ENCODE measurements at regions not wholly inside any gene's neighbourhood (a gene's known extent, or its start where the extent isn't known, plus 50 kb on each side); places are given as distances from the start of the nearest gene placed in this dataset.

DNA sequence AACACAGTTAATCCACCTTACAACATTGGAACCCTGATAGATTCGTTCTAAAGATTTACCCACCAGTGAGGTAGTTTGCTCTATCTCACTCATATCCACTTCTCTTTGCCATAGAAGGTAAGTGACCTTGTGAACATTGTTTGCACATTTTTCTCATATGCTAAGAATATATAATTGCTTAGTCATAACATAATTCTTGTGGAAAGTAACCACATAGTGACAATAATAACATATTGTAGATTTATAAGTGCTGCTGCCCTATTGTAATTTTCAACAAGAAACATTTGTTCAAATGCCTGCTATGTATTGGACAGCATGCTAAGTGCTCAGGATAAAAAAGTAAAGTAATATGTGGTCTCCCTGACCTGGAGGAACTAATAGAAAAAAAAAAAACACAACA is 554.2 kb upstream of the KCNMB2 start:
- DNase-seq (ENCODE audit: low read depth) = no peak
- no peak overlapping the region for H3K4me3 ChIP-seq (ENCODE audit: low read depth, low read length)
- TF ChIP-seq MYC (IDR thresholded peaks at IDR 0.05; ENCODE audit: low read depth, low read length) (no peak), POLR2A (IDR thresholded peaks at IDR 0.05; ENCODE audit: extremely low read depth, insufficient read length) (no peak)
- TF ChIP-seq, protein P1, sequence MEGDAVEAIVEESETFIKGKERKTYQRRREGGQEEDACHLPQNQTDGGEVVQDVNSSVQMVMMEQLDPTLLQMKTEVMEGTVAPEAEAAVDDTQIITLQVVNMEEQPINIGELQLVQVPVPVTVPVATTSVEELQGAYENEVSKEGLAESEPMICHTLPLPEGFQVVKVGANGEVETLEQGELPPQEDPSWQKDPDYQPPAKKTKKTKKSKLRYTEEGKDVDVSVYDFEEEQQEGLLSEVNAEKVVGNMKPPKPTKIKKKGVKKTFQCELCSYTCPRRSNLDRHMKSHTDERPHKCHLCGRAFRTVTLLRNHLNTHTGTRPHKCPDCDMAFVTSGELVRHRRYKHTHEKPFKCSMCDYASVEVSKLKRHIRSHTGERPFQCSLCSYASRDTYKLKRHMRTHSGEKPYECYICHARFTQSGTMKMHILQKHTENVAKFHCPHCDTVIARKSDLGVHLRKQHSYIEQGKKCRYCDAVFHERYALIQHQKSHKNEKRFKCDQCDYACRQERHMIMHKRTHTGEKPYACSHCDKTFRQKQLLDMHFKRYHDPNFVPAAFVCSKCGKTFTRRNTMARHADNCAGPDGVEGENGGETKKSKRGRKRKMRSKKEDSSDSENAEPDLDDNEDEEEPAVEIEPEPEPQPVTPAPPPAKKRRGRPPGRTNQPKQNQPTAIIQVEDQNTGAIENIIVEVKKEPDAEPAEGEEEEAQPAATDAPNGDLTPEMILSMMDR (IDR thresholded peaks at IDR 0.05; ENCODE audit: low read depth, low read length) = no peak
- TF ChIP-seq, protein P2, sequence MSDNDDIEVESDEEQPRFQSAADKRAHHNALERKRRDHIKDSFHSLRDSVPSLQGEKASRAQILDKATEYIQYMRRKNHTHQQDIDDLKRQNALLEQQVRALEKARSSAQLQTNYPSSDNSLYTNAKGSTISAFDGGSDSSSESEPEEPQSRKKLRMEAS (IDR thresholded peaks at IDR 0.05; ENCODE audit: low read depth, low read length) = no peak

DNA sequence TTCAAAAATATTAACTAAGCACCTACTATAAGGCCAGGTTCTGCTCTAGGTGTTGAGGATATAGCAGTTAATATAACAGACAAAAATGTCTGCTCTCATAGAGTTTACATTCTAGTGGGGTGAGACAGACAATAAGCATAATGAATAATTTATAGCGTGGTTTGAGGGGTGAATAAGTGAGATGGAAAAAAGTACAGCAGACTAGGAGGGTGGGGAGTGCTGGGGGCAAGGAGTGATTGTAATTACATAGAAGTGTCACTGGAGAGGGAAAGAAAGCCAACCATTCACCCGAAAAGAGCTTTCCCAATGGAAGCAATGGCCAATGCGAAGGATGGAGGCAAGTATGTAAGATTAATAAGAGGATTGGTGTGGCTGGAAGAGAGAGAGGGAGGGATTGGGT is 552.9 kb upstream of the KCNMB2 start:
- H3K4me3 ChIP-seq (ENCODE audit: low read depth, low read length) = no peak overlapping the region
- no peak for DNase-seq (ENCODE audit: low read depth)
- TF ChIP-seq POLR2A (IDR thresholded peaks at IDR 0.05; ENCODE audit: extremely low read depth, insufficient read length) (no peak), MYC (IDR thresholded peaks at IDR 0.05; ENCODE audit: low read depth, low read length) (no peak)
- TF ChIP-seq, protein P2 (IDR thresholded peaks at IDR 0.05; ENCODE audit: low read depth, low read length) = no peak
- TF ChIP-seq, protein P1 (IDR thresholded peaks at IDR 0.05; ENCODE audit: low read depth, low read length) = no peak

DNA sequence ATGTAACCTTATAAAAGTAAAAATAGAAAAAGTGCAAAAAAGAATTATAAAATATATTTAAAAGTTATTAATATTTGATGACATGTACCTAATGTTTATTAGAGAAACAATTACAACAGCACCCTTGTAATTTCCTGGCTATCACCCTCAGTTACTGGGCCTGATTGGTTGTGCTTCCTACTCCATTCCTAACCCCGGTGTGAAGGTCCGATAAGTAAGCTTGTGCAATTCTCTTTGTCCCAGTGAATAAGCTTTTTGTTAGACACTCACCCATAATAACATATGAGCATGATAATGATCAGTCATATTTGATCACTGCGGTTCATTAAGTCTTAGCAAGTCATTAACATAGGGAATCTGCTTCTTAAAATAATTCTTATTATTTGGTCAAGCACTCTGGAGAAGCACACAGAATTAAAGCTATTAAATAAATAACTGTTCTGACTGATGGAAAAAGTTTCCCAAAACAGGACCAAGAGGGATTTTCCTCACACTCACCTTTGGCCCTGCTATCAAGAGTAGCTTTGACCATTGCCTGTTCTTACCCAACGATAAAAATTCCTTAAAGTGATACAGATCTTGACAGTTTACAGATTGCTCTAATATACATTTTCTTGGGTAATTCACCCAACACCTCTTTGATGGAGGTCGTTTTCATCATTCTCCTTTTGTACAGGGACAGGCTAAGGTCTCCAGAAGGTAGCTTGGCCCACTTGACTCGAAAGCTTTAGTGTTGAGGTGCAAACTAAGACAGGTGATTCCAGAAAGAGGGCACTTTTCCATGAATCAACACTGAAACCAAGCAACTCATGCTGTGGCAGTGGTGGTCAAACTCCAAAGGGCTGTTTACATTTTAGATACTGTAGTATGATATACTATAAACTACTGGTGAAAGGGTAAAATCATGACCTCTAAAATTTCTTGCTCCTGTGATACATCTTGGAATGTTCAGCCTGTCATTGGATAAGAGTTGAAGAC is 543.0 kb upstream of the KCNMB2 start:
- H3K4me3 ChIP-seq (ENCODE audit: low read depth, low read length) = no peak overlapping the region
- TF ChIP-seq, protein P2 (IDR thresholded peaks at IDR 0.05; ENCODE audit: low read depth, low read length) = no peak
- TF ChIP-seq, protein P1 (IDR thresholded peaks at IDR 0.05; ENCODE audit: low read depth, low read length) = no peak
- TF ChIP-seq MYC (IDR thresholded peaks at IDR 0.05; ENCODE audit: low read depth, low read length) (no peak), POLR2A (IDR thresholded peaks at IDR 0.05; ENCODE audit: extremely low read depth, insufficient read length) (no peak)
- no peak for DNase-seq (ENCODE audit: low read depth)

DNA sequence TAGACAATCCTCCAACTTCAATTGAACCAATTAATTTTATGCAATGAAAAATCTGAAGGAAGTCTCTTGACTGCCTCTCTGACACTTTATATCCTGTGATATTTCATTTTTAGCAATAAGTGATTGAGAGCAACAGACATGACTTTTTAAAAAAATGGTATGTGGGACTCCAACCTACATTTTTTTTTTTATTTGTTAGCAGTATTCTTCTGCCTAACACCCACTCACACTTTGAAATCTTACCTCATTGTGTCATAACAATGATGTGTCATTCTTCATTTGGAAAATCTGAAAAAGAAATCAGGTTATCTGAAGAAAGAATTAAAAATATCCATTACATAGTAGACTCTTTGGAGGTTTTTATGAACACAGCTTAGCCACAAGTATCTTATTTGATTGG is 541.3 kb upstream of the KCNMB2 start:
- TF ChIP-seq POLR2A (IDR thresholded peaks at IDR 0.05; ENCODE audit: extremely low read depth, insufficient read length) = no peak
- TF ChIP-seq, protein P1 (IDR thresholded peaks at IDR 0.05; ENCODE audit: low read depth, low read length) = no peak
- no peak for TF ChIP-seq MYC (IDR thresholded peaks at IDR 0.05; ENCODE audit: low read depth, low read length)
- TF ChIP-seq, protein P2 (IDR thresholded peaks at IDR 0.05; ENCODE audit: low read depth, low read length) = no peak
- DNase-seq (ENCODE audit: low read depth) = no peak
- H3K4me3 ChIP-seq (ENCODE audit: low read depth, low read length) = no peak overlapping the region

DNA sequence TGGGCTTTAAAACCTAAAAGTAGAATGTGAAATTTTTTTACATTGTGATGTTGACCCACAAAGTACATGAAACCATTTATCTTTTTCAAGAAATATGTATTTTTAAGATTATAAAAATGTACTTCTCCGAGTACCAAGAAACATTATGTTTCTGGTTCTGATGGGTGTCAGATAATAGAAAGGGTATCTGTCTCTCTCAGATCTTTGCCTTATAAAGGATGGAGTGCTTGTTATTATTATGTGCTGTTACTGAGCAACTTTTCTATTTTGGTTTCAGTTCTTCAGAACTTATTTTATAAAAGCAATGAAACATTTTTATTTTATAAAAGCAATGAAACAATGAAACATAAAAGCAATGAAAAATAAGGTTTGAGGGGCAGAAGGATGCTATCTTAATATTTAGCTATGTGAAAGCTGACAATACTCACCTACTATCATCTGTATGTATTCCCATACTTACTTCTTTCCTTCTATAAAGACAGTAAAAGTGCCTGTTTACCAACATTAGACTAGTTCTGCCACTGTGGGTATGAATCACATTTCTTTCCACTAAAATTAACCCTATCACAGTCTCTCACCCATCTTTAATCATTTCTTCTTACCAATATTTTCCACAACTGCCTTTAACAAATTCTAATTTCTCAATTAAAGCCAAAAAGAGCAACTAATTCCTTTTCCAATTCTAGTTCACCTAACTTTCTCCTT is 540.7 kb upstream of the KCNMB2 start:
- no peak overlapping the region for H3K4me3 ChIP-seq (ENCODE audit: low read depth, low read length)
- no peak for DNase-seq (ENCODE audit: low read depth)
- TF ChIP-seq, protein P2 (IDR thresholded peaks at IDR 0.05; ENCODE audit: low read depth, low read length) = no peak
- TF ChIP-seq MYC (IDR thresholded peaks at IDR 0.05; ENCODE audit: low read depth, low read length) = no peak
- TF ChIP-seq, protein P1 (IDR thresholded peaks at IDR 0.05; ENCODE audit: low read depth, low read length) = no peak
- TF ChIP-seq POLR2A (IDR thresholded peaks at IDR 0.05; ENCODE audit: extremely low read depth, insufficient read length) = no peak
